IgD-negative memory B cell (primary cell): ENCODE measurements at regions not wholly inside any gene's neighbourhood (a gene's known extent, or its start where the extent isn't known, plus 50 kb on each side); places are given as distances from the start of the nearest gene placed in this dataset.

ENCODE experiments used
- H3K27ac Mint-ChIP-seq, 3 donors: one replicate each; pipeline ENCODE4 v1.8.0; 2020 to 2022; ENCODE audit warnings: mild to moderate bottlenecking in 3 of 3, mixed read lengths in 3 of 3, moderate library complexity in 1 of 3
- H3K27me3 Mint-ChIP-seq: one replicate; pipeline ENCODE4 v1.8.0; 2021; ENCODE audit warnings: mixed read lengths
- H3K36me3 Mint-ChIP-seq: one replicate; pipeline ENCODE4 v1.8.0; 2020; ENCODE audit warnings: mild to moderate bottlenecking, mixed read lengths
- H3K4me1 Mint-ChIP-seq, 3 donors: one replicate each; pipeline ENCODE4 v1.8.0; 2020 to 2022; ENCODE audit warnings: mixed read lengths in 3 of 3, mild to moderate bottlenecking in 1 of 3
- H3K4me3 Mint-ChIP-seq, 4 donors: one replicate each; pipeline ENCODE4 v1.8.0; 2020 to 2022; ENCODE audit warnings: mild to moderate bottlenecking in 4 of 4, mixed read lengths in 4 of 4, moderate library complexity in 3 of 4
- H3K9me3 Mint-ChIP-seq, 3 donors: one replicate each; pipeline ENCODE4 v1.8.0; 2020 to 2021; ENCODE audit warnings: mixed read lengths in 3 of 3, mild to moderate bottlenecking in 1 of 3

DNA sequence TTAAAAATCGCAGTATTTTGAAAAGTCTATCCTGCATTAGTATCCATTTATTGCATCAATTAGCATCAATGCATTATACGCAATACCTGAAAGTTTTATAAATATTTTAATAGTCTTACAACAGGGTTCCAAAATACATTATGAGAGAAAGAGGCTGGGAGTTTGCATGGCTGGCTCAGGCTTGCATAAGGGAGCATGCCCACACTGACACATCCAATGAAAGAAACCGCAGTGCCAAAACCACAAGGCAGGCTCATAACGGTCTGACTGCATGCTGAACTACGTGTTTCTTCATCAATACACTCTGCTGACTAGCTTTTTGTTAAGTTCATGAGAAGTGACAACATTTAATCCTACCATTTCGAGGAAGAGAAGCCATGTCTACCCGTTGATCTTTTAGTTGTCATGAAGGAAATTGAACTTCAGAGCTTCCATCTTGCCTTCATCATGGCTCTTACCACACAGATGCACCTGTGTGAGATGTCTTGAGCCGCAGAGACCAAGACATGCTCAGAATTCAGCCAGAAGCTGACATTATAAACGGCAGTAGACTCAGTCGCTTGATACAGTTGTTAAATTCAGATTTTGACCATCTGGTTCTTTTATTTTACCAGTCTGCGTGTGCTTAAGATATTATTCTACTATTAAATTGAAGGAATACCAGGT, 168.8 kb upstream of the FRG1 start:
- Mint-ChIP-seq H3K4me1 (no peaks in the 10 kb centered on the region), H3K27me3 (peaks cover 4% of the 10 kb centered on the region), H3K36me3 (no peaks in the 10 kb centered on the region), H3K4me3 (no peak overlapping the region), H3K9me3 (peaks cover 1 to 7% (median 4%) of the 10 kb centered on the region in 3 donors), H3K27ac (no peak overlapping the region)

DNA sequence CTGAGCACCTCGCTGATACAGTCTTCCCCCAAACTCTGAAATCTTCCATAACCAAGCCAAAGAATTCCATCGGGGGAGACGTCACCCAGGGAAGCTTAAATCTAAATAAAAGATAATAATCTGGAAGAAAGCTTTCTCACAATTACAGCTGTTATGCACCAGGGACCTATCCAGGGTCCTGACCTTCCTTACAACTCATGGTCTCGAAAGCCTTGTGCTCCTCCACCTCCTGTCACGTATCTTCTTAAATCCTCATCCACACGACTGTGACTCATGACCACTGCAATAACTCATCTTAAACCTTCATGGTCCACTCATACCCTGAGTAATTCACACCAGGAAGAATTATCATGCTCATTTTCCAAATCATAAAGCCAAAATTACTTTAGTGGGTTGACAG, 166.8 kb upstream of the FRG1 start:
- no peaks in the 10 kb centered on the region for H3K36me3 Mint-ChIP-seq
- peaks cover 1 to 7% (median 4%) of the 10 kb centered on the region in 3 donors for H3K9me3 Mint-ChIP-seq
- peaks cover 3% of the 10 kb centered on the region for H3K27me3 Mint-ChIP-seq
- no peak overlapping the region for H3K4me3 Mint-ChIP-seq
- H3K4me1 Mint-ChIP-seq = no peaks in the 10 kb centered on the region
- peak overlapping the region in 1 of 3 donors; percentile 44 for H3K27ac Mint-ChIP-seq

DNA sequence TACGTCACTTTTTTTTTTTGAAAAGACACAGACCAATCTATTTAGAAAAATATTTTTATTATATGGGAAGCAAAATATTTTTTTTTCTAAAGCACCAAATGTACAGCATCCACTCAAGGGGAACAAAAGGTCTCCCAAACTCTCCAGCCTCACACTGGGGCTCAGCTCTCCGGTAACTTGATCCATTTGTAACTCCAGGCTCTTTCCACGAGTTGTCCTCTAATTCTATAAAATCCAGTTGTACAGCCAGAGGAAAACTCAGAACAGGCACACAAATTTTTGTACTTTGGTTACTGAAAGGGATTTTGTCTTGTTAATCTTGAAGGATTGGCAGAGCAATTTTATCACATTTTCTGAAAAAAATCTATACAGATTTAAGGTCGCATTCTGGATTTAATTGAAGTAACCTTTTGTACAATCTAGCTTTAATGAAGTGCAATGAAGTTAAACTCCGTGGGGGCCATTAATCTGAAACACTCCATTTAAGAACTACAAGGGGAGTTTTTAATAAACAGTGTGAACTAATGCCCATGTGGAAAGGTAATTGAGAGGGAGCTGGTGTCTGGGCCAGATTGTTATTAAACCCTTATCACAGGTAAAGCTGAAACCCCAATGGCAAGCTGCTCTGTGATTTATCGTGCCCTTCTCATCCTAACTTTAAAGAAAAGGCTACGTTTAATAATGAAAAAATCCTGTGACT, 161.2 kb upstream of the FRG1 start:
- Mint-ChIP-seq H3K4me3 (no peak overlapping the region), H3K9me3 (peaks cover 0 to 11% (median 6%) of the 10 kb centered on the region in 3 donors), H3K36me3 (no peaks in the 10 kb centered on the region), H3K27ac (no peak overlapping the region), H3K4me1 (no peaks in the 10 kb centered on the region), H3K27me3 (no peaks in the 10 kb centered on the region)

DNA sequence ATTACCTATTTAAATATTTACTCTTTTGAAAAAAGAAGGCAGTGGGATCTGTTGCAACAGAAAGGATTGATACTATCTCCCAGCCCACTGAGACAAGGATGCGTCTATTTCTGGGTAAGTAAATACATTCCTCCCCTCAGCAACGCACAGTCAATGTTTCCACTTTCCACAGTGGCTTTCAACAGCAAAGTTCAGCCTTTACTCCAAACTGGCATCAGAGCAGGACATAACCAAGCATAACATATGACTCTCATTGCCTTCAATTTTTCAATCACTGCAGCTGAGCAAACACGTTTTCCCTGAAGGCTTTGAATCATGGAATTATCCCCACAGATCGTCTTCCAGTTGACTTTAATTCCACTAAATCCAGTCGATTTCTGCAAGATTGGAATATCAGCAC, 160.3 kb upstream of the FRG1 start:
- Mint-ChIP-seq H3K27me3 (no peaks in the 10 kb centered on the region), H3K4me1 (no peaks in the 10 kb centered on the region), H3K9me3 (peaks cover 0 to 11% (median 6%) of the 10 kb centered on the region in 3 donors), H3K36me3 (no peaks in the 10 kb centered on the region), H3K27ac (no peak overlapping the region), H3K4me3 (no peak overlapping the region)

DNA sequence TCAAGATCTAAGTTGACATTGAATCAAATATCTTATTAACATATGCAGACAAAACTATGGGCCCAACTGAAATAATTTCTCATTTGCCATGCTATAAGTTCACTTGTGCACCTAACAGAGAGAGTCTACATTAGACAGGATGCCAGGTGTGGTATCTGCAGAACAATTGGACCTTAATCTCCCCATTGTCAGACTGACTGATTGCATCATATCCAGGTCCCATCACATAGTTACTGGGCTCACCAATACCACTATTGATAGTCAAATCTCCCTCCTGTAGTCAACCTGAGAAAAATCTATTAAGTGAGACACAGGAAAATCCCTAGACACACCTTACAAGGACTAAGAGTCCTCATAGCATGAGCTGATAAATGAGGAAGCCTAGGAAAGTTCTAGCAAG, 156.0 kb upstream of the FRG1 start:
- no peaks in the 10 kb centered on the region for H3K36me3 Mint-ChIP-seq
- no peaks in the 10 kb centered on the region for H3K4me1 Mint-ChIP-seq
- H3K27ac Mint-ChIP-seq = no peak overlapping the region
- no peak overlapping the region for H3K4me3 Mint-ChIP-seq
- no peaks in the 10 kb centered on the region for H3K27me3 Mint-ChIP-seq
- H3K9me3 Mint-ChIP-seq = peaks cover 0 to 11% (median 2%) of the 10 kb centered on the region in 3 donors

DNA sequence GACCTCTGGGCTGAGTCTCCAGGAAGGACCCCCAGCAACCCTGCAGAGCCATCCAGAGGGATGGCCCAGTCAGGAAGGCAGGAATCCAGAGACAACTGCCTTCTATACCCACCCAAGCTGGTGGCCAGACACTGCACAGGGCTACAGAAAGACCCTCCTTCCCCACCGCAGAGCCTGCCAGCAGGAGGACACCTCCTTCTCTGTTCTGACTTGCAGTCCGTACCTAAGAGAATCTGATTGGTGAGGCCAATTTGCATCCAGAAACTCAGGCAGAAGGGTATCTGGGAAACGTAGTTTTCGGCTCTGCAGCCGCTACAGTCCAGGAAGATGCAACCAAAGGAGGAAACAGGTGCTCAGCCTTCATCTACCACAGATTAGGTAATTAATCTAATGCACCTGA, 155.4 kb upstream of the FRG1 start:
- peaks cover 0 to 11% (median 2%) of the 10 kb centered on the region in 3 donors for H3K9me3 Mint-ChIP-seq
- no peak overlapping the region for H3K4me3 Mint-ChIP-seq
- no peaks in the 10 kb centered on the region for H3K4me1 Mint-ChIP-seq
- H3K36me3 Mint-ChIP-seq = no peaks in the 10 kb centered on the region
- no peak overlapping the region for H3K27ac Mint-ChIP-seq
- H3K27me3 Mint-ChIP-seq = no peaks in the 10 kb centered on the region

DNA sequence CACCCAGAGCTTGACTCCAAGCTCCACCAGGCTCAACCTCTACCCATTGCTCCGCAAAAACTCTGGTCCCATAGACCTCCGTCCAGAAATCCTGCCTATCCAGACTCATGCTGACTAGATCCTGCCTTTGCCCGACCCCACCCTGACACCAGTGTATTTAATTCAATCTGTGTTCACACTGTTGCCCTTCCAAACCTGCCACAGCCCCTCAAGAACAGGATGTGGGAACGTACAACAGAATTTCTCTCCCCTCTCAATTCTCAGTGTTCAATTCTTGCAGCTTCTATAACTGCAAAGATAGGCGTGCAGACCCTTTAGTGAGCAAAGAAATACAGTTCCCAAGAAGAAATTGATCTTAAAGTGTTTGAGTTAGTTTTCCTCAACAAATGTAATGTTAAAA, 154.2 kb upstream of the FRG1 start:
- Mint-ChIP-seq H3K36me3 (no peaks in the 10 kb centered on the region), H3K27ac (no peak overlapping the region), H3K4me3 (no peak overlapping the region), H3K9me3 (peaks cover 2 to 9% (median 3%) of the 10 kb centered on the region in 3 donors), H3K4me1 (no peaks in the 10 kb centered on the region), H3K27me3 (no peaks in the 10 kb centered on the region)

DNA sequence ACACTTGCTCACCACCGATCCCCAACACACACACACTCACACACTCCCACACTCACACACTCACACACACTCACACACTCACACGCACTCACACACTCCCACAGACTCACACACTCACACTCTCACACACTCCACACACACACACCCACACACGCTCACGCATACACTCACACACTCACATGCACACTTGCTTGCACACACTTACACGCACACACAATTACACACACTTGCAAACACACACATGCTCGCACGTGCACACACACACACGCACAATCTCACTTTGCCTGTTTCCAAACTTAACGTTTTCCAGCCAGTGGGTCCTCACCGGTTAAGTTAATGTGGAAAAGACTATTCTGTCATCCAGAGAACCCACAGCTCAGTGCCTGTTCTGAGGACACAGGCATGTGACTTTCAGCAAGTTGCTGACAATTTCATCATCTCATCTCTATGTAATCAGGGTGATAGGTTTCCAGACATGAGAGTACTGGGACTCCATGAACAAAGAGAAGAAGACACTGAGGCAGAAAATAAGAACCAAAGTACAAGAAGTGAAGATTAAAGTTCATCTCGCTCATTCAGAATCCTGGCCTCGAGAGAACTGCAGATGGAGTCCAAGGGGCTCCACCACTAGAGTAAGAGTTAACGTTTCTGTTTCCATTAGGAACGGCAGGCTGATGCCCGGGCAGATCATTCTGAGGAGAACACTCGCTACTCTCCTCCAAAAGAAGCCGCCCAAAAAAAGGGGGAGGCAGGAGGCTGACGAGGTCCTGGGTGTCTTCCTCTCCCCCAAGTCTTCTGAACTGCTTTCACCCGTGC, 153.2 kb upstream of the FRG1 start:
- Mint-ChIP-seq H3K4me1 (no peaks in the 10 kb centered on the region), H3K36me3 (no peaks in the 10 kb centered on the region), H3K4me3 (no peak overlapping the region), H3K27me3 (no peaks in the 10 kb centered on the region), H3K27ac (no peak overlapping the region), H3K9me3 (peaks cover 0 to 3% (median 0%) of the 10 kb centered on the region in 3 donors)

DNA sequence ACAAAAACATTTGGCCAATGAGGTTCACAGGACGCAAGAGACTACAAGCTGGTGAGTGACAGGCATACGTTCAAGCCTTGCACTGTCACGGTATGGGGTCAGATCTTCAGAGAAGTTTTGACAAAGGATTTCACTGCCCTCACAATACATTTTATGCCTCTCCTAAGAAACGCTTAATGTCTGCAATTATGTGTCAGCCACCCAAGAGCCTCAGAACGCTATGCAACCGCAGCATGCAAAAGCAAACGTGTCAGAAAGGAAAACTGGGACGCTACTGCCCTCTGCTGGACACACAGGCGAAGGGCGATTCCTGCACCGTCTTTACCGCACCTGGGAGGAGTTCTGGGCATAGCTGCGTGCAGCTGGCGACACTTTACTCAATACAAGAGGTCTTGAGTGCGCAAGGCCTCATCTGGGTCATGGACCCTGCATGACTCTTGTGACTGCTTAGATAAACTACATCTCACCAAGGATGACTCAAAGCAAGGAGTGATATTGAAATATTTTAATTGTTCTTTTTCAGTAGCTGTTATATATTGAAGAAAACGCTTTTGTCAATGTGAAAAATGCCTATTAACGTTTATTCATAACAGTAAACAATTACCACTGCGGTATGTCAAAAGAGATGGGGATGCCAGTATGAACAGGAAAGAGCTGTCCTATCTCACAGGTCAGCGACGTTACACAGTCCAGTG, 147.6 kb upstream of the FRG1 start:
- no peaks in the 10 kb centered on the region for H3K27me3 Mint-ChIP-seq

DNA sequence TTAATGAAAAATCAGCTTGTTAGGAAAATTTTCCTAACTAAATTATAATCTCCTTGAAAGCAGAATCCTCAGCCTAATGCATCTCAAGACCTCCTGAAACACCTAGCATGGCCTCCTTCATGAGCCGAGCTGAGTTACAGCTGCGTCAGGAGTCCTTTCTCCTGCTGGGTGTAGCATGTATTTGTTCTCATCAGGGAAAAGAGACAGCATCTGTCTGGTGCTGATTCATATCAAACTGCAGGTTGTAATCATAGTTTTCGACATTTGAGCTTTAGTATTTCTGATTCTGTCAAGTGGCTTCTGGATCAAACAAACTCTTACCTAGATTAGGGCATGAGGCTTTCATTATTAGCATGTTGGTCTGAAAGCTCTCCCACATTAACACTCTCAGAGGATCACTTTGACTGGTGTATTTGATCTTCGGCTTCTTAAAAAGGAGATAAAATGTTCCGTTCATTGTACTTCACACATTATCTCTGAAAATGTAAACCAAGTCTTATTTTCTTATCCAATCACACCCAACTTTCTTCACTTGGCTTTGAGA, 140.1 kb upstream of the FRG1 start:
- no peak overlapping the region for H3K4me3 Mint-ChIP-seq
- H3K27me3 Mint-ChIP-seq = no peaks in the 10 kb centered on the region
- H3K9me3 Mint-ChIP-seq = peaks cover 0 to 6% (median 5%) of the 10 kb centered on the region in 3 donors
- H3K27ac Mint-ChIP-seq = no peak overlapping the region
- H3K36me3 Mint-ChIP-seq = peaks cover 2% of the 10 kb centered on the region
- H3K4me1 Mint-ChIP-seq = no peaks in the 10 kb centered on the region

More for the DNA sequence above, 147.6 kb upstream of the FRG1 start:
- Mint-ChIP-seq H3K4me3 (no peak overlapping the region), H3K27ac (no peak overlapping the region), H3K4me1 (peaks cover 0 to 6% (median 0%) of the 10 kb centered on the region in 3 donors), H3K9me3 (peaks cover 0 to 4% (median 3%) of the 10 kb centered on the region in 3 donors), H3K36me3 (no peaks in the 10 kb centered on the region)

DNA sequence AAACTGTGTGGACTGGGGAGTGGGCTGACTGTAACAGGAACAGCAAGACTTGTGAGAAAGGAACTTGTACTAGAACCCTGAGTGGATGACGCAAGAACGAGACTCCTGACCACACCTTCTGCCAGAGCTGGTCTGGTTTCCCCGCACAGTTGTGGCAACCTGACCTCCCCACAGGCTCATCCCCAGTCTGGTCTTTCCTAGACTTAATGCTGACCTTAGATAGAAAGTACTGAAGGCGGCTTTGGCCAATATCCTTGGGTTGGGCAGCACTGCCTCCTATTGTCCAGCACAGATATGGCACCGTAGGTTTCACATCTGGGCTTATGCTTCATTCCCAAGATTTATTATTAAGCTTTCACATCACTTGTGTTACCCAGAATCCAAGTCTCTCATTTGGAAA, 137.8 kb upstream of the FRG1 start:
- Mint-ChIP-seq H3K4me3 (no peak overlapping the region), H3K27ac (no peak overlapping the region), H3K4me1 (no peaks in the 10 kb centered on the region), H3K9me3 (peaks cover 3 to 9% (median 6%) of the 10 kb centered on the region in 3 donors), H3K27me3 (no peaks in the 10 kb centered on the region), H3K36me3 (peaks cover 2% of the 10 kb centered on the region)

DNA sequence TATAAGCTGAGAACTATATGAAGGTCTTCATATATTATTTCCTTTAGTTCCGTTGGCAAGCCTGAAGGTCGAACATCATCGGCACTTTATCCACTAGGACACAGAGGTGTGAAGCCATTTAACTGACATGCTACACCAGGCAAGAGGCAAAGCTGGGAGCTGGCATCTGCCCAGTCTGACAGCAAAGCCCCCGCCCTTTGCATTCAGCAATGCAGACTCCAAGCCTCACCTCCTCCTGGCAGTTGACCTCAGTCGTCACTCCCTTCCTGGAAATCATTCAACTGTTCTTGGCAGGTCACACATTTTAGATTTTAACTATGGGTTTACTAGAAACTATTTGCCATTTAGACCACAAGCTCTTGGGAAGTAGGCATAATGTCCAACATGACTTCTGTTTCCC, 135.8 kb upstream of the FRG1 start:
- Mint-ChIP-seq H3K9me3 (peaks cover 3 to 10% (median 8%) of the 10 kb centered on the region in 3 donors), H3K36me3 (peaks cover 2% of the 10 kb centered on the region), H3K4me3 (no peak overlapping the region), H3K27ac (no peak overlapping the region), H3K4me1 (no peaks in the 10 kb centered on the region), H3K27me3 (peaks cover under 1% of the 10 kb centered on the region)

DNA sequence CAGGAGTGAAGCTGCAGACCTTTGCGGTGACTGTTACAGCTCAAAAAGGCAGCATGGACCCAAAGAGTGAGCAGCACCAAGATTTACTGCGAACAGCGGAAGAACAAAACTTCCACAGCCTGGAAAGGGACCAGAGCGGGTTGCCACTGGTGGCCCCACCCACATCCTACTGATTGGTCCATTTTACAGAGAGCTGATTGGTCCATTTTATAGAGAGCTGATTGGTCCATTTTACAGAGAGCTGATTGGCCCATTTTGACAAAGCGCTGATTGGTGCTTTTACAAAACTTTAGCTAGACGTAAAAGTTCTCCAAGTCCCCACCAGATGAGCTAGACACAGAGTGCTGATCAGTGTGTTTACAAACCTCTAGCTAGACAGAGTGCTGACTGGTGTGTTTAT, 134.2 kb upstream of the FRG1 start:
- no peak overlapping the region for H3K27ac Mint-ChIP-seq
- H3K9me3 Mint-ChIP-seq = peaks cover 2 to 9% (median 8%) of the 10 kb centered on the region in 3 donors
- H3K27me3 Mint-ChIP-seq = peaks cover 5% of the 10 kb centered on the region
- no peak overlapping the region for H3K4me3 Mint-ChIP-seq
- H3K4me1 Mint-ChIP-seq = no peaks in the 10 kb centered on the region
- peaks cover 4% of the 10 kb centered on the region for H3K36me3 Mint-ChIP-seq

DNA sequence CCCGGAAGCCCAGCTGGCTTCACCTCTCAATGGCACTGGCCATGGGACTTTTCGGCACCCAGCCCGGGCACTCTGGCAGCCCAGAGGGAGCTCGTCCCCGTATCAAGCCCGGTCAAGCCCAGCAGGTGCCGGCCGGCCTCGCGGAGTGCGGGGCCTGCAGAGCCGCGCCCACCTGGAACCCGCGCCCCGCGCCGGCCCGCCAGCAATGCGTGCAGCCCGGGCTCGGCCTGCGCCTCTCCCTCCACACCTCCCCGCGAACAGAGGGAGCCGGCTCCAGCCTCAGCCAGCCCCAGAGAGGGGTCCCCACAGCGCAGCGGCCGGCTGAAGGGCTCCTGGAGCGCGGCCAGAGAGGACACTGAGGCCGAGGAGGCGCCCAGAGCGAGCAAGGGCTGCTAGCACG, 133.6 kb upstream of the FRG1 start:
- H3K4me1 Mint-ChIP-seq = no peaks in the 10 kb centered on the region
- H3K27me3 Mint-ChIP-seq = peaks cover 5% of the 10 kb centered on the region
- peaks cover 4% of the 10 kb centered on the region for H3K36me3 Mint-ChIP-seq
- no peak overlapping the region for H3K27ac Mint-ChIP-seq
- H3K4me3 Mint-ChIP-seq = no peak overlapping the region
- peaks cover 2 to 9% (median 8%) of the 10 kb centered on the region in 3 donors for H3K9me3 Mint-ChIP-seq
